ENCODE measurements at regions not wholly inside any gene's neighbourhood (a gene's known extent, or its start where the extent isn't known, plus 50 kb on each side); places are given as distances from the start of the nearest gene placed in this dataset.

- TF ChIP-seq CTCF (conservative IDR thresholded peaks at IDR 0.05; ENCODE audit: low read depth, low read length) (no peak), EZH2 (IDR thresholded peaks at IDR 0.05; ENCODE audit: borderline replicate concordance, low read depth, low read length, poor library complexity, severe bottlenecking) (no peak)
These were observed 71.9 kb upstream of the SULF2 start for GRCh38 chr20:47857187-47857568.

Measured in A673 (cell line).